Panc1 (cell line): ENCODE measurements at regions not wholly inside any gene's neighbourhood (a gene's known extent, or its start where the extent isn't known, plus 50 kb on each side); places are given as distances from the start of the nearest gene placed in this dataset.

Source experiments
- ATAC-seq: fragments of 200-7000 bp; cut with Tn5 transposase; 2 replicates; pipeline ENCODE4 v1.9.1; 2020; ENCODE audit warnings: mild to moderate bottlenecking, moderate library complexity
- BruUV-seq: library from RNA; stranded (reverse); fragments of 400-500 nt; replicated peaks from 2 replicates; lab custom pipeline; 2021; lab: Mats Ljungman, UMichigan
- CTCF ChIA-PET: fragments of 300-600 bp; sonication (Branson Sonifier 250); formaldehyde crosslinking; loops from one replicate; lab custom pipeline; 2022; ENCODE audit warnings: antibody characterized with exemption; lab: Charles Lee
- POLR2A ChIA-PET: fragments of 300-600 bp; sonication (Branson Sonifier 250); formaldehyde crosslinking; loops from one replicate; lab custom pipeline; 2022; ENCODE audit warnings: antibody characterized with exemption; lab: Charles Lee
- DNase-seq: peaks from one replicate; pipeline ENCODE4 v3.0.0-alpha.2; 2010; ENCODE audit warnings: low read depth, low spot score
- H3K27ac ChIP-seq: 2 replicates; pipeline ENCODE4 v1.5.1; 2011; ENCODE audit warnings: mild to moderate bottlenecking, low read length, inconsistent platforms
- H3K27me3 ChIP-seq: fragments of 200-500 bp; sonication (Bioruptor generic); 2 replicates; pipeline ENCODE4 v1.6.0; 2014; ENCODE audit warnings: low read length, inconsistent platforms; ENCODE audit not compliant: control insufficient read depth, insufficient read depth
- H3K36me3 ChIP-seq: fragments of 200-500 bp; sonication (Bioruptor generic); 2 replicates; pipeline ENCODE4 v1.5.1; 2014; ENCODE audit warnings: inconsistent platforms, mild to moderate bottlenecking, low read length, moderate library complexity; ENCODE audit not compliant: control insufficient read depth, insufficient read depth
- H3K4me1 ChIP-seq: 2 replicates; pipeline ENCODE4 v1.5.1; 2011; ENCODE audit warnings: inconsistent platforms, mild to moderate bottlenecking, low read length, moderate library complexity; ENCODE audit not compliant: control insufficient read depth, insufficient read depth
- H3K4me3 ChIP-seq, 2 experiments: 2 replicates each; pipeline ENCODE4 v1.5.1; 2011 to 2012; ENCODE audit warnings: low read depth in 2 of 2, low read length in 2 of 2, mild to moderate bottlenecking in 2 of 2, inconsistent platforms in 1 of 2, moderate library complexity in 1 of 2
- H3K9me3 ChIP-seq: fragments of 200-500 bp; sonication (Bioruptor generic); 2 replicates; pipeline ENCODE4 v1.5.1; 2014; ENCODE audit warnings: low read depth, mild to moderate bottlenecking, inconsistent platforms, low read length, moderate library complexity; ENCODE audit not compliant: control insufficient read depth, insufficient read depth
- POLR2AphosphoS5 ChIP-seq: IDR thresholded peaks from 2 replicates; pipeline ENCODE4 v1.6.1; 2012; ENCODE audit warnings: mild to moderate bottlenecking, low read depth, low read length, moderate library complexity
- SIN3A ChIP-seq: IDR thresholded peaks from 2 replicates; pipeline ENCODE4 v1.6.1; 2012; ENCODE audit warnings: low read depth, mild to moderate bottlenecking, low read length, moderate library complexity, borderline replicate concordance; ENCODE audit not compliant: insufficient read depth
- TCF7L2 ChIP-seq: IDR thresholded peaks from 2 replicates; pipeline ENCODE4 v1.6.1; 2011; ENCODE audit warnings: mild to moderate bottlenecking, low read depth, low read length, inconsistent platforms
- in situ Hi-C: cut with HindIII; loops from 2 replicates; pipeline ENCODE4 v1.10.0; 2016; ENCODE audit warnings: low sequenced_read_pairs, low pct_unique_long_range_greater_than_20kb
- intact Hi-C: fragments of 100-400 bp; cut with micrococcal nuclease; formaldehyde crosslinking; loops from one replicate; pipeline ENCODE4 v1.10.0; 2022; ENCODE audit not compliant: unreplicated experiment
- TF ChIP-seq, protein P1 (sequence below): fragments of 450-650 bp; IDR thresholded peaks from 2 replicates; pipeline ENCODE4 v1.5.1; 2017; ENCODE audit warnings: mild to moderate bottlenecking
- TF ChIP-seq, protein P2 (sequence below), 2 experiments: IDR thresholded peaks; 2 replicates each; pipeline ENCODE4 v1.6.1; 2011 to 2012; ENCODE audit warnings: low read depth in 2 of 2, control low read depth in 1 of 2, low read length in 1 of 2, mild to moderate bottlenecking in 1 of 2, moderate library complexity in 1 of 2; ENCODE audit not compliant: insufficient read depth in 1 of 2

DNA sequence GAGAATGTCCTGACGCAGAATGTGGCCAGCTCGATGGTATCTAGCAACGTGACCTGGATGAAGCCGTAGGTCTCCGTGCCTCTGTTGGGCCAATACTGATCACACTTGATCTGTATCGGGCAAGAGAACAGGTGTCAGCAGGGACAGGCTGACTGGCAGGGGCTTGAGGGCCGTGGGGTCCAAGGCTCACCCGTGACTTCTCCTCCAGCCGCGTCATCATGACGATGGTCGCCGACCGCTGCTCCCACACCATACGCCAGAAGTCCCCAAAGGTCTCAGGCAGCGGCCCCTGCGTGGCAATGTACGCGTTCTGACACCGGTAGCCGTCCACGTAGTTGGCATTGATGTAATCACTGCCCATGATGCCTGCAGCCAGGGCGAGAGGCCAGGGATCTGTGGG is 126.2 kb downstream of the PTPRS start:
- TF ChIP-seq SIN3A = no peak
- TF ChIP-seq POLR2AphosphoS5 = no peak
- intact Hi-C loops (no loop called here), in situ Hi-C loops (no loop called here)
- Histone ChIP-seq H3K36me3 (no peaks in the 10 kb centered on the region; the same call in 1 of the 2 replicates), H3K9me3 (no peaks in the 10 kb centered on the region), H3K27ac (no peak overlapping the region), H3K27me3 (no peaks in the 10 kb centered on the region), H3K4me3 (no peak overlapping the region), H3K4me1 (no peaks in the 10 kb centered on the region)
- ChIA-PET CTCF (no interaction called here), POLR2A (no interaction called here)
- BruUV-seq = no TSS peak
- no peak for DNase-seq
- ATAC-seq = no peak

DNA sequence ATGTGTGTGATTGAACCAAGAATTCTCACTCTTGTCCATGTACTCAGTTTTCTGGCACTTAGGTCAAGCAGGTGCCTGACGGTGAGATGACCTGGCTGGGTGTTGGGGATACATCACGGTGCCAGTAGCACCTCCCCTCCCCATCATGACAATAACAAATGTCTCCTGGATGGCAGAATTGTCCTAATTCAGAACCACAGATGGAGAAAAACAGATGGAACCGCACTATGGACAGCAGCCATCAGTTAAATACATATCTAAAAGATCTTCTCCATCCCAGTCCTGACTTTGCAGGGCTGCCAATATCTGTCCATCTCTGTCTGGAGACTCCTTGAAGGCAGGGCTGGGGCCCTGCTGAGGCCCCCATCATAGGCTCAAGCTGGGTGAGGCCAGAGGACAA is 126.9 kb downstream of the PTPRS start:
- intact Hi-C loops = no loop called here
- BruUV-seq = no TSS peak
- DNase-seq (no peak), ATAC-seq (no peak)
- in situ Hi-C loops = no loop called here
- H3K27me3 ChIP-seq = no peaks in the 10 kb centered on the region
- H3K27ac ChIP-seq = no peak overlapping the region
- no peaks in the 10 kb centered on the region for H3K4me1 ChIP-seq
- no peaks in the 10 kb centered on the region; the same call in 1 of the 2 replicates for H3K36me3 ChIP-seq
- TF ChIP-seq, protein P1, sequence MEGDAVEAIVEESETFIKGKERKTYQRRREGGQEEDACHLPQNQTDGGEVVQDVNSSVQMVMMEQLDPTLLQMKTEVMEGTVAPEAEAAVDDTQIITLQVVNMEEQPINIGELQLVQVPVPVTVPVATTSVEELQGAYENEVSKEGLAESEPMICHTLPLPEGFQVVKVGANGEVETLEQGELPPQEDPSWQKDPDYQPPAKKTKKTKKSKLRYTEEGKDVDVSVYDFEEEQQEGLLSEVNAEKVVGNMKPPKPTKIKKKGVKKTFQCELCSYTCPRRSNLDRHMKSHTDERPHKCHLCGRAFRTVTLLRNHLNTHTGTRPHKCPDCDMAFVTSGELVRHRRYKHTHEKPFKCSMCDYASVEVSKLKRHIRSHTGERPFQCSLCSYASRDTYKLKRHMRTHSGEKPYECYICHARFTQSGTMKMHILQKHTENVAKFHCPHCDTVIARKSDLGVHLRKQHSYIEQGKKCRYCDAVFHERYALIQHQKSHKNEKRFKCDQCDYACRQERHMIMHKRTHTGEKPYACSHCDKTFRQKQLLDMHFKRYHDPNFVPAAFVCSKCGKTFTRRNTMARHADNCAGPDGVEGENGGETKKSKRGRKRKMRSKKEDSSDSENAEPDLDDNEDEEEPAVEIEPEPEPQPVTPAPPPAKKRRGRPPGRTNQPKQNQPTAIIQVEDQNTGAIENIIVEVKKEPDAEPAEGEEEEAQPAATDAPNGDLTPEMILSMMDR = no peak
- TF ChIP-seq TCF7L2 (no peak), POLR2AphosphoS5 (no peak), SIN3A (no peak)
- TF ChIP-seq, protein P2, sequence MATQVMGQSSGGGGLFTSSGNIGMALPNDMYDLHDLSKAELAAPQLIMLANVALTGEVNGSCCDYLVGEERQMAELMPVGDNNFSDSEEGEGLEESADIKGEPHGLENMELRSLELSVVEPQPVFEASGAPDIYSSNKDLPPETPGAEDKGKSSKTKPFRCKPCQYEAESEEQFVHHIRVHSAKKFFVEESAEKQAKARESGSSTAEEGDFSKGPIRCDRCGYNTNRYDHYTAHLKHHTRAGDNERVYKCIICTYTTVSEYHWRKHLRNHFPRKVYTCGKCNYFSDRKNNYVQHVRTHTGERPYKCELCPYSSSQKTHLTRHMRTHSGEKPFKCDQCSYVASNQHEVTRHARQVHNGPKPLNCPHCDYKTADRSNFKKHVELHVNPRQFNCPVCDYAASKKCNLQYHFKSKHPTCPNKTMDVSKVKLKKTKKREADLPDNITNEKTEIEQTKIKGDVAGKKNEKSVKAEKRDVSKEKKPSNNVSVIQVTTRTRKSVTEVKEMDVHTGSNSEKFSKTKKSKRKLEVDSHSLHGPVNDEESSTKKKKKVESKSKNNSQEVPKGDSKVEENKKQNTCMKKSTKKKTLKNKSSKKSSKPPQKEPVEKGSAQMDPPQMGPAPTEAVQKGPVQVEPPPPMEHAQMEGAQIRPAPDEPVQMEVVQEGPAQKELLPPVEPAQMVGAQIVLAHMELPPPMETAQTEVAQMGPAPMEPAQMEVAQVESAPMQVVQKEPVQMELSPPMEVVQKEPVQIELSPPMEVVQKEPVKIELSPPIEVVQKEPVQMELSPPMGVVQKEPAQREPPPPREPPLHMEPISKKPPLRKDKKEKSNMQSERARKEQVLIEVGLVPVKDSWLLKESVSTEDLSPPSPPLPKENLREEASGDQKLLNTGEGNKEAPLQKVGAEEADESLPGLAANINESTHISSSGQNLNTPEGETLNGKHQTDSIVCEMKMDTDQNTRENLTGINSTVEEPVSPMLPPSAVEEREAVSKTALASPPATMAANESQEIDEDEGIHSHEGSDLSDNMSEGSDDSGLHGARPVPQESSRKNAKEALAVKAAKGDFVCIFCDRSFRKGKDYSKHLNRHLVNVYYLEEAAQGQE (IDR thresholded peaks at IDR 0.05; ENCODE audit: insufficient read depth in 1 of 2, low read depth in 2 of 2, low read length in 1 of 2) = no peak
- H3K4me3 ChIP-seq = no peak overlapping the region
- POLR2A ChIA-PET = no interaction called here
- no peaks in the 10 kb centered on the region for H3K9me3 ChIP-seq
- CTCF ChIA-PET = no interaction called here

DNA sequence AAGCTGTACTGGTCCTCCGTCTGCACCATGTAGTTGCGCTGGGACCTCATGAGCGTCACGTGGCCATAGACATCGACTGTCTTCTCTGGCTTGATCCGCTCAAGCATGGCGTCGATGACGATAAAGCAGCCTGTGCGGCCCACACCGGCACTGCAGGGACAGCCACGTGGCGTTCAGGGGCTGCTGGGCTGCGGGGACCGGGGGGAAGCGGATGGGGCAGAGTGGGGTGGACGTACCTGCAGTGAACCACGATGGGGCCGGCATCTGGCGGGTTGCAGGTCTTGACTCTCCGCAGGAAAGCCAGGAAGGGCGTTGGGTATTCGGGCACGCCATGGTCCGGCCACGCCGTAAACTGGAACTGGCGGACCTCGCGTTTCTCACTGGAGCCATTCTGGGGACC is 128.5 kb downstream of the PTPRS start:
- intact Hi-C loops = no loop called here
- POLR2A ChIA-PET = no interaction called here
- CTCF ChIA-PET = no interaction called here
- no peak for TF ChIP-seq SIN3A
- TF ChIP-seq POLR2AphosphoS5 = no peak
- TF ChIP-seq, protein P1 = no peak
- TF ChIP-seq TCF7L2 = no peak
- TF ChIP-seq, protein P2 (IDR thresholded peaks at IDR 0.05; ENCODE audit: insufficient read depth in 1 of 2, low read depth in 2 of 2, low read length in 1 of 2) = no peak
- H3K27ac ChIP-seq = no peak overlapping the region
- no TSS peak for BruUV-seq
- no peaks in the 10 kb centered on the region for H3K36me3 ChIP-seq
- H3K9me3 ChIP-seq = no peaks in the 10 kb centered on the region
- in situ Hi-C loops = no loop called here
- no peak overlapping the region for H3K4me3 ChIP-seq
- DNase-seq (no peak), ATAC-seq (no peak)
- no peaks in the 10 kb centered on the region for H3K27me3 ChIP-seq
- no peaks in the 10 kb centered on the region for H3K4me1 ChIP-seq
